AG04450 (cell line): ENCODE measurements at regions not wholly inside any gene's neighbourhood (a gene's known extent, or its start where the extent isn't known, plus 50 kb on each side); places are given as distances from the start of the nearest gene placed in this dataset.
"Not testable (repeated sequence)": the region's sequence is repeated elsewhere in the genome, so short reads cannot be mapped to it uniquely, and the experiment has no call there.

Experiments
- CTCF ChIA-PET: fragments of 300-600, 350-600 bp; formaldehyde crosslinking; extraction: SDS; loops from one replicate; lab custom pipeline; 2022; ENCODE audit warnings: antibody characterized with exemption, inconsistent platforms; lab: Charles Lee
- POLR2A ChIA-PET: fragments of 350-600 bp; formaldehyde crosslinking; extraction: SDS; loops from one replicate; lab custom pipeline; 2021; ENCODE audit warnings: antibody characterized with exemption, inconsistent platforms; lab: Yijun Ruan, JAX
- DNase-seq: peaks from one replicate; pipeline ENCODE4 v3.0.0-alpha.2; 2011; ENCODE audit warnings: low read depth, low spot score
- H3K27ac ChIP-seq: one replicate; pipeline ENCODE4 v1.5.1; 2012; ENCODE audit warnings: low read depth, low read length, control low read depth
- H3K27me3 ChIP-seq: one replicate; pipeline ENCODE4 v1.6.0; 2012; ENCODE audit warnings: low read length; ENCODE audit not compliant: control insufficient read depth, insufficient read depth
- H3K4me3 ChIP-seq: 2 replicates; pipeline ENCODE4 v1.5.1; 2011; ENCODE audit warnings: mild to moderate bottlenecking, low read depth, low read length, control low read depth
- H3K9me3 ChIP-seq: 2 replicates; pipeline ENCODE4 v1.5.1; 2012; ENCODE audit warnings: low read length; ENCODE audit not compliant: control insufficient read depth, insufficient read depth
- TF ChIP-seq, protein P1 (sequence below): IDR thresholded peaks from 2 replicates; pipeline ENCODE4 v1.5.1; 2011; ENCODE audit warnings: low read depth, low read length, control low read depth, inconsistent platforms

- TF ChIP-seq, protein P1, sequence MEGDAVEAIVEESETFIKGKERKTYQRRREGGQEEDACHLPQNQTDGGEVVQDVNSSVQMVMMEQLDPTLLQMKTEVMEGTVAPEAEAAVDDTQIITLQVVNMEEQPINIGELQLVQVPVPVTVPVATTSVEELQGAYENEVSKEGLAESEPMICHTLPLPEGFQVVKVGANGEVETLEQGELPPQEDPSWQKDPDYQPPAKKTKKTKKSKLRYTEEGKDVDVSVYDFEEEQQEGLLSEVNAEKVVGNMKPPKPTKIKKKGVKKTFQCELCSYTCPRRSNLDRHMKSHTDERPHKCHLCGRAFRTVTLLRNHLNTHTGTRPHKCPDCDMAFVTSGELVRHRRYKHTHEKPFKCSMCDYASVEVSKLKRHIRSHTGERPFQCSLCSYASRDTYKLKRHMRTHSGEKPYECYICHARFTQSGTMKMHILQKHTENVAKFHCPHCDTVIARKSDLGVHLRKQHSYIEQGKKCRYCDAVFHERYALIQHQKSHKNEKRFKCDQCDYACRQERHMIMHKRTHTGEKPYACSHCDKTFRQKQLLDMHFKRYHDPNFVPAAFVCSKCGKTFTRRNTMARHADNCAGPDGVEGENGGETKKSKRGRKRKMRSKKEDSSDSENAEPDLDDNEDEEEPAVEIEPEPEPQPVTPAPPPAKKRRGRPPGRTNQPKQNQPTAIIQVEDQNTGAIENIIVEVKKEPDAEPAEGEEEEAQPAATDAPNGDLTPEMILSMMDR = no peak
- Histone ChIP-seq H3K9me3 (no peaks in the 10 kb centered on the region), H3K27me3 (peaks cover 4% of the 10 kb centered on the region), H3K27ac (no peak overlapping the region), H3K4me3 (no peak overlapping the region)
- ChIA-PET POLR2A (no interaction called here), CTCF (no interaction called here)
- no peak for DNase-seq
Measured at GRCh38 chr20:47897461-47897860, 112.2 kb upstream of the SULF2 start.

- CTCF ChIA-PET = interaction anchor here (0.6 kb wide), 1 partner anchor 485 kb away, joined by 4 read pairs; no protein-coding TSS in a partner anchor
- H3K4me3 ChIP-seq, DNase-seq, H3K27me3 ChIP-seq, H3K9me3 ChIP-seq, H3K27ac ChIP-seq, POLR2A ChIA-PET: not testable (repeated sequence)
Measured at GRCh38 chr20:47892681-47893080, 107.4 kb upstream of the SULF2 start.

GRCh38 chr20:47890708-47891107, 105.4 kb upstream of the SULF2 start:
- H3K4me3 ChIP-seq, DNase-seq, POLR2A ChIA-PET, H3K27ac ChIP-seq, CTCF ChIA-PET, H3K27me3 ChIP-seq, H3K9me3 ChIP-seq: not testable (repeated sequence)

GRCh38 chr20:47889751-47890150, 104.5 kb upstream of the SULF2 start:
- POLR2A ChIA-PET, H3K27me3 ChIP-seq, CTCF ChIA-PET, H3K27ac ChIP-seq, DNase-seq, H3K4me3 ChIP-seq, H3K9me3 ChIP-seq: not testable (repeated sequence)

- no peak for DNase-seq
- ChIA-PET CTCF (no interaction called here), POLR2A (no interaction called here)
- H3K4me3 ChIP-seq = no peak overlapping the region
- no peaks in the 10 kb centered on the region for H3K9me3 ChIP-seq
- H3K27ac ChIP-seq = no peak overlapping the region
- TF ChIP-seq, protein P1 = no peak
- no peaks in the 10 kb centered on the region for H3K27me3 ChIP-seq
Measured at GRCh38 chr20:47888351-47888750, 103.1 kb upstream of the SULF2 start.

DNA sequence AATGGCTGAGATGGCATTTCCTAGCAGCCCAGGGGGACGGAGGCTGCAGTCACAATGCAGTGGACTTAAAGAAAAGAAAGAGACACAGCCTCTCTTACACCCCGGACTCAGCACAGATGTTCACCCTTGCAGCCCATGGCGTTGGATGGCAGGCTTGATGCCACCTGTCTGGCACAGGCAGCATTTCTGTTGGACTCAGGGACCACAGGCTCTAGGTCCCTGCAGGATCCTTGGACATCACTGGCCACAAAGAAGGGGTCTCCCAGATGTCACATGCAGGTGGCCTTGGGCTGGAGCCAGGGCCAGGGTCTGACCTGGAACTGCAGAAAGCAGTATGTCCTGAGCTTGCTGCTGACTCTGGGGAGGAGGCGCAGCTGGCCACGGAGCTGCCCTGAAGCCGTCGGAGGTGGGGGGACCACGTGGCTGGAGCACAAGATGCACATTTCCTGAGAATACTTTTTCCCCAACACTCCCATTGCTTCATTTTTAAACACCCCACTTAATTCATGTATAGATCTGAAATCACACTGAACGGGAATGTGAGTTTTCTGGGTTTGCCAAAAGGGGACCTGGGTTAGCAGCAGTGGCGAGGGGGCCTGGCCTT, 102.3 kb upstream of the SULF2 start:
- ChIA-PET CTCF (no interaction called here), POLR2A (no interaction called here)
- TF ChIP-seq, protein P1 = no peak
- DNase-seq = no peak
- Histone ChIP-seq H3K27ac (no peak overlapping the region), H3K4me3 (no peak overlapping the region), H3K27me3 (no peaks in the 10 kb centered on the region), H3K9me3 (no peaks in the 10 kb centered on the region)
